DMS53 treated with DMSO at 0.1 percent for 48 hours (cell line): ENCODE measurements at regions not wholly inside any gene's neighbourhood (a gene's known extent, or its start where the extent isn't known, plus 50 kb on each side); places are given as distances from the start of the nearest gene placed in this dataset.
A peak's percentile ranks its signal among the peaks of the same experiment; 100 is the strongest.

ENCODE experiments used
- DNase-seq: peaks from one replicate; lab custom pipeline; 2025; ENCODE audit not compliant: unreplicated experiment; lab: John Stamatoyannopoulos, UW

DNA sequence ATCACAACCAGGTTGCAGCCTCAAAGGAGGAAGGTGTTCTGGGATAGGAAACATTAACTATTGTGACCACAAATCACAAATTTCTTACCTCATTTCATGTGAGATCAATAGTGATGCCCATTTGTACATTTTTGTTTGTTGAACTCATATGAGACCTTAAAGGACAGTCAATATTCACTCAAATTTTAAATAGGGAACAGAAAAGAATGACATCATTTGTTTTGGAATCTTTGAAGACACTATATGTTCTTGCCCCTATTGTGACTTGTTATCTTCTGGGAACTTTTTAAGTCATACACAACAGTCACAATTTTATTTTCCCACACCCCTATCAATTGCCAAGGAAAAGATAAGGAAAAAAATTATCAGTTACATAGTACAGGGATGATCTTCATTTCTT, 346.5 kb downstream of the ARAP2 start:
- DNase-seq = no peak

DNA sequence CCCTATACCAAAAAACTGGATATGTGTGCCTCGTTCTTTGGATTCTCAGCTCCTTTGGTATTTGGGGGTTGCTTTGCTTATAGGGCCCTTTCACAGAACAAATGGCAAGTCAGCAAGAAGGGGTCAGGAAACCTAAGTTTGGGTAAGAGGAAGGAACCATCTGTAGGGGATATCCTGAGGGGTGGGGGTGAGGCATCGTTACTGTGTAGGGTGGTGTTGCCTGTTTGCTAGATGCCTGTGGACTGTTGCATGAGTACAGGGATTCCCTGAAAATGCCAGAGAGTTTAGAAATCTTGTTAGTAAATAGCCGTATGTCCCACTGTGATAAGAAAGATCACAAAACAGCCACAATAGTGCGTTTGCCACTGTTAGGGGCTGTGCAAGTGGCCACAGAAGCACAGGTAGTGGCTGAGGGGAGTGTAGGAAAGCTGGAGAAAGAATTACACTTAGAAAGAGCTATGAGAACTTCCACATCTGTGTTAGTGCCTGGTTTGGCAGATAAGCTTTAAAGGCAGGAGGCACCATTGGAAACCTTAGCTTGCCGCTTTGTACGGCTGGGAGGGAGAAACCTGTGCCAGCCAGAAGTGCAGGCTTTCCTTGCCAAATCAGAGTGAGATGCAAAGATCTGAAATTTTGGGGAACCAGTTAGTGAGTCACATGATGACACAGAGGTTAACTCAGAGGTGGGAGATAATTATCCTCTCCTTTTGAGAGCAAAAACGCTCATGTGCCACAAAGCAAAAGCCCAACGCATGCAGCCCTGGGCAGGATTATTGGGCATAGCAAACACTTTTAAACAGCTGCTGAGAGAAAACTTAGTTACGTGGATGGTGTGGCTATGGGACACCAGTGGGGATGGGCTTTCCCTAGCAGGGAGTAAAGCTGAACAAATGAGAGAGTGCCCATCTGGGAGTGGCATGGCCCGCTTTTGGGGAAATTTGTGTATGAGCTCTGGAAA, 343.7 kb downstream of the ARAP2 start:
- no peak for DNase-seq

DNA sequence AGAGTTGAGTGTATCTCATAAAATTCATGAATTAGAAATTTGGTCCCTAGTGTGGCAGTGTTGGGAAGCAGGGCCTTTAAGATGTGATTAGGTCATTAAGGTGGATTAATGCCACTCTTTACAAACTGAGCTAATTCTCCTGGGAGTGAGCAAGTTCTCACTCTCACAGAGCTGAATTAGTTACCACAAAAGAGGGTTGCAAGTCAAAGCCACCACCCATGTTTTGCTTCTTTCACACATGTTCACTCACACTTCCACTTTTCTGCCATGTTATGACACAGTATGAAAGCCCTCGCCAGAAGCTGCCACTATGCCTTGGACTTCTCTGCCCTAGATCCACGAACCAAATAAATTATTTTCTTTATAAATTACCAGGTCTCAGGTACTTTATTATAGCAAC, 332.1 kb downstream of the ARAP2 start:
- no peak for DNase-seq

DNA sequence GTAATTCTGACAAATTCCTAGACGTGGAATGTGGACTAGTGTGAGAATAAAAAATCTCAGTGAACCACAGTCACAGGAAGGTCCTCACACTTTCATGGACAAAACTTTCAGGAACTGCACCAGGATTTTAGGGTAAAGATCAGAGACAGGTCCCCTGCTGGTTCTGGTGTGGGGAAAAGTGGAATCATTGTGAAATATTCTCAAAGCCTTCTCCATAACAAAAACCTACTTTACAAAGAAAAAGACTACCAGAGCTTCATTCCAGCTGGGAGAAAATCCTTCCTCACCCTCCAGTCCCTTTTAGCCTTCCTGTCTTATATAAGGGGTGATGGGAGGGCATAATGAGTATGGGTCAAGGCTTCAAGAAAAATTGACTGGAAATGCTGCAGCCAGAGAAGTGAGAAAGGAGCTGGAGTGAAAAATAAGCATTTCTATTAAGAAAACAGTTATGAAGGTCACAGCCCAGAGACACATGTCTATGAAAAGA, 325.8 kb downstream of the ARAP2 start:
- no peak for DNase-seq

GRCh38 chr4:35925806-35926205, 318.5 kb downstream of the ARAP2 start:
- no peak for DNase-seq

DNA sequence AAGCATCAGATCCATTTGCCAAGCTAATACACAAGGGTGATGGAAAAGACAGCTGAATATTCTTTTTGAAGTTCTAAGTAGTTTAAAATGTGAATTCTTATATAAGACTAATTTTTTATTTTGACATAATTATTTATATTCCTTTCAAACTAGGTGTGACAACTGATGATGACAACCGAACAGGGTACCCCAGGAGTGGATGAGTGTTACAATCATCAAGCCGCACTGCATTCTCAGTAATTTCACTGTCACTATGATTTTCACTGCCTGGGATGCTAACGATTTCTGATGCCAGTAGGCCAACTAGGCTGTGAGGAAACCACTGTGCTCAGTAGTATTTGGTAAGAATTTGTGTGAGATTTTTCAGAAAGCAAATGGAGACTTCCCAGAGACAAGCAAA, 317.5 kb downstream of the ARAP2 start:
- DNase-seq = no peak

DNA sequence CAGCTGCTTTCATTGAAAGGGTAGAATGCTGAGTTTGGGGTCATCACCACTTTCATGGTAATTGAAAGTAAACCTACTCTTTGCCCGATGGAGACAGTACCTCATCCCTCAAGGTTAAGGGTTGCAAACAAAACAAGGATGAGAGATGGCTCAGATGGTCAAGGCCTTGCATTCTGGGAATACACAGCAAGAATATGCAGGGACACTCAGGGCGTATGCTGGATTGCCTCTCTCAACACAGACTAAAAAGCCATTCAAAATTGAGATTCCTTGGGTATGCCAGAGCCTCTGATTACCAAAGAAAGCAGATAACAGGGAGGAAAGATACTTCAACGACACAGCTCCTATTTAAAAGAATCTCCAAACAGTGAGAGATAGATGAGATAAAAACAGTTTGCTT, 310.4 kb downstream of the ARAP2 start:
- DNase-seq = no peak

DNA sequence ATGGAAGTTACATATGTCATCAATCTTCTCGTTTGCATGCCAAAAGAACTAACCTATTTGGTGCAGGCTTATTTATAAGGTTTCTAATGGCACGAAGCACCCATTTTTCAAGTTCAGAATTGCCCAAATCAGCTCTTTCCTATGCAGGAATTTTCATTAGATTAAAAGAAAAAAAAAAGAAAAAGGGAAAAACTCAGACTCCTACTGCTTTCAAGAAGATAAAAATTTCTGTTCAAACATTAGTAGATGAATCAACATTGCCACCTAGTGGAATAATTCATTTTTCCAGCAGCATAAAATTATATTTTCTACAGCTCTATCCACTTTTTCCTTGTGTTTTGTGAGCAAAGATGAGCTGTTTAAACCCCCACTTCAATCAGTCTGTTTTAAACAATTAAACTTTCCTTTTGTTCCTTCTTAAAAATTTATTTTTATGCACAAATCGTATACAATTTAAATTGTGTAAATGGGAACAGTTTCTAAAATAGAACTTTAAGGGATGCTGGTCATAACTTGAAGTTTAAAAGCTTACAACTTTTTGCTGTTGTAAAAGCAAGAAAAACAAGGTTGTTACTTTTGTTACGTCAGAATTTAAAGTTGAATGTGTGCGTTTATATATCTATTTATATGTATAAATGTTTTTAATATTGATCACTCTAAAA, 309.9 kb downstream of the ARAP2 start:
- DNase-seq = peak; percentile 58

DNA sequence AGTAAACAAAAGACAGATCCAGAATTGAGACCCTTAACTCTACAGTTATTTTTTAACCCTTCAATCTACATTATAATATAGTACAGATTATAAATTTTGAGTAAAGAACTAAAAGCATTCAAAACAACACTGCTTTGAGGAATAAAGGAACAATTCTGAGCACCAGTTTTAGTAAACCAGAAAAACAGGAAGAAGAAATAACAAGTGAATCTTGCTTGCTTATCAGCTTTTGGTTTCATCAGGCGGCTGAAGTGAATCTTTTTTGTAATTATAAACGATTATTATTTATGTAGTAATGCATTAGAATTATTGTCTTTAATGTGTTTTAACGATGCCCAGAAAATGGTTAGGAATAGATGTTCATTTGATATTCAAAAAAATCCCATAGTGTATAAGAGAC, 305.4 kb downstream of the ARAP2 start:
- no peak for DNase-seq

- no peak for DNase-seq
These were observed 304.6 kb downstream of the ARAP2 start for GRCh38 chr4:35939751-35940150.

DNA sequence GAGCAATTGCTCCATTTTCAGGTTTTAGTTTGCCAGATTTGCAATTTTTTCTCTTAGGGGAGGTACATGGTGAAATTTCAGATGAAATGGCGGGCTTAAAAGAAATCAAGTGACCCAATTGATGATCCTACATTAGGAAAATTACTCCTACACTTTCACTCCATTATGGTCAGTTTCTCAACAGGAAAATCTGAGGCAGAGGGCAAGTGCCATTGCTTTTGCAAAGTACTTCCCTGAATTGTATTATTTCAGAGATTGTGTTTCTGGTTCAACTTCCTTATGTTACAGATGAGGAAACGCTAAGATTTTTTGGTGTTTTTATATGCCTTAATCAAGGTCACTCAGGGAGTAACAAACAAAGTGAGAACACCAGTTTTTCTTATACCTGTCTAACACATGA, 302.2 kb downstream of the ARAP2 start:
- DNase-seq = no peak

DNA sequence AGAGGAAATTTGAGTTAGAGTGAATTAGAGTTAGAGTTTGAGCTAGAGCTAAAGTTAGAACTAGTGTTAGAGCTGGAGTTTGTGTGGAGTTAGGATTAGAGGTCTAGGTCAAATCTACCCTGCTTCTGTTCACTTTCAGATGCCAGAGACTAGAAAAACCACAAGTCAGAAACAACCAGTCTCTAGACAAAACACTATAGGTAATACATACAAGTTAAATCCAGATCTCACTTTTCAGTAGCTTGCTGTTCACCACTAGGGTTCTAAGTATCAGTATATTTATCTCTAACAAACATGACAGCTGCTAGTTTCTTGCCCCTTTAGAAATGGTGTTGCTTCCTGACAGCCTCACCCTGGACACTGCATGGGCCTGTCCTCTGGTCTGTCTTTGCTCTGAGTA, 300.7 kb downstream of the ARAP2 start:
- DNase-seq = no peak

GRCh38 chr4:35948171-35948570, 296.1 kb downstream of the ARAP2 start:
- no peak for DNase-seq

GRCh38 chr4:35950442-35950841, 293.9 kb downstream of the ARAP2 start:
- no peak for DNase-seq

DNA sequence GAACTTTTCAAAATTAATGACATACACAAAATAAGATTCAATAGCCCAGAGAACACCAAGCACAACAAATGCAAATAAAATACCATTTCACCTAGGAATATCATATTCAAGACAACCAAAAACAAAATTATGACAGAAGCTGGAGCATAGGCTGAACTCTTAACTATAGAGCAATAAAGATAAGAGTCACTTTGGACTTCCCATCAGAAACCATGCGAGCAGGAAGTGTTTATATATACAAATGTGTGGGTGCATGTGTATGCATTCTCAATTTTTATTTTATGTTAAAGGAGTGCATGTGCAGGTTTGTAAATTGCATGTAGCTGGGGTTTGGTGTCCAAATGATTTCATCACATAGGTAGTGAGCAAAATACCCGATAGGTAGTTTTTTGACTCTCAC, 291.6 kb downstream of the ARAP2 start:
- DNase-seq = no peak

DNA sequence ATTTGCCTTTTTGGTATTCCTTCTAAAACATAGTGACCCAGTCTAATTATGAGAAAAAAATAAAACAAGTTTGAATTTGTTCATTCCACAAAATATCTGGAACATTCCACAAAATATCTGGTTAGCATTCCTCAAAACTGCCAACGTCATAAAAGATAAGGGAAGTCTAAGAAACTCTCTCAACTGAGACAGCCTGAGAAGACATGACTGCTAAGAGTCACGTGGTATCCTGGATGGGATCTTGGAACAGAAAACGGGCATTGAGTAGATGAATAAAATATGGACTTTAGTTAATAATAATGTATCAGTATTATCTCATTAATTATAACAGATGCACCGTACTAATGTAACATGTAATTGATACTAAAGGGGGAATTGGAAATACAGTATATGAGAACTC, 280.9 kb downstream of the ARAP2 start:
- DNase-seq = no peak

DNA sequence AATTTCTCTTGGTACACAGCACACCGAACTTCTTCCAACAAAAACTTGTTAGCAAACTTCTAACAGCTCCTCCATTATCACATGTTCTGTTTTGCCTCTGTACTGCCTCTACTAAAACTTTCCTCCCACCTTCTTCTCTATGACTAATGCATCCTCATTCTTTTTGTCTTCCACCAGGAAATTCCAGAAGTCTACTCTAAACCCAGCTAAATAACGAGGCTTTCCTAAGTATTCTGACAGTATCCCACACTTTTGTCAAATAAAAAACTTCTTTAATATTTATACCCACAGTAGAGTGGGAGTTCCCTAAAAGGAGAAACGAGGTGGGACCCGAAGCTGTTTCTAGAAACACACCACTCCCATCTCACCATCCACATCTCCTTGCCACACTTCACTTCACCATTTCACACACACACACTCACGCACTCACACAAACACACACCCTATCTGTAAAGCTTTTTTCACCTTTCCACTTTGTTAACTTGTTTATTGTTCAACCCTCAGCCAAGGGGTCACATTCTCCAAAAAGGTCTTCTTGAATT, 280.3 kb downstream of the ARAP2 start:
- no peak for DNase-seq

DNA sequence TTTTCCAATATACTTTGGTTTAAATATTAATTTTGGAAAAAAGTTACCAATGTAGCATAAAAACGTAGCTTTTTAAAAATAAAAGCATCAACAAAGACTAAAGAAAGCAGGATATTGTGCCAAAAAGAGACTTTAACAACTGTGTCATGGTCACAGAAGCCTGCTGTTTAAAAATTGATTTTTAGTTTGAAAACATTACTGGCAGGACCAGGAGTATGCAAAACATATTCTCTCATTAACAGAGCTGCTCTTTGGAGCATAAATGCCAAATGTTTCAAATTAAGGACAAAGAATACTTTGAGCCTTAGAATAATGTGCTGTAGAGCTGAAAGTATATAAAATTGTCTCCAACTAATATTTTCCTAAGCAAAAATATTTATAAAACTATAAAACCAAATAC, 279.0 kb downstream of the ARAP2 start:
- DNase-seq = no peak

DNA sequence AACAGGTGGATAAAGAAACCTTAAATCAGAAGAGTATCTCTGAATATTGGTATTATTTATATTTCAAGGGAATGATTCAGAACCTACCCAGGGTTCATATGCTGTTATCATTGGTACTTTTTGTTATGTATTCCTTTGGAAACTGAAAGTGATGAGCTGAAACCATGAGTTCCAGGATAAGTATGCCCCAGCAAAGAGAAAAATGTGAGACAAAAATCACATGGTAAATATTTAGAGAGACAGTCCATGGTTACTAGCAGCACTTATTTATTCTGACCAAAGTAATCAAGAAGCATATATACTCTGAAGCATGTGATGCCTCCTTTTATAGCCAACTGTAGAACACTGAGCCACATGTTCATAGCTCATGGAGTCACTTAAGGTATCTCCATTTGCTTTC, 277.7 kb downstream of the ARAP2 start:
- DNase-seq = peak; percentile 21

DNA sequence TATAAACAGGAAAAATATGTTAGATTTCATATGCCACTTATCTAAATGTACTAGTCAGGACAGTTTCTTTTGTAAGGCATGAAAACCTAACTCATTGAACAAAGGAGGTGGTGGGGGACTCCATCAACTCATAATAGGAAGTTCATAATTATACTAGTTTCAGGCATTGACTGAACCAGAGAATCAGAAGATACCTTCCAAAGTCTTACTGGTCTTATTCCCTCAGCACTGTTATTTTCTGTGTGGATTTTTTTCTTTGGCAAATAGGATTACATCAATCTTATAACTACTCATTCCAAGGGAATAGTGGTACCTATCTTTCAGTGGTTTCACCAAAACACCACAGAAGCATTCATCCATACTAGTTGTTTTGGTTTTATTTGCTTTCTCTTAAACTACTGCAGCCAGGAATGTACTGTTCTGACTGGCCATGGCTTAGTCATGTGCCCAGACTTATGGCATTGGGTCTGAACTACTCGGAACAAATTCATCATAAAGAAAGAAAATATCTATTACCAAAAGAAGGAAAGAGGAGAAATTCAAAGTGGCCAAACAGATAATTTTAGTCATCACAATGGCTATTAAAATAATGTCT, 273.9 kb downstream of the ARAP2 start:
- no peak for DNase-seq

- DNase-seq = no peak
These were observed 271.5 kb downstream of the ARAP2 start for GRCh38 chr4:35972814-35973213.
